D721Med (cell line): ENCODE measurements at regions not wholly inside any gene's neighbourhood (a gene's known extent, or its start where the extent isn't known, plus 50 kb on each side); places are given as distances from the start of the nearest gene placed in this dataset.
"Not testable (repeated sequence)": the region's sequence is repeated elsewhere in the genome, so short reads cannot be mapped to it uniquely, and the experiment has no call there.

Experiments used
- DNase-seq: peaks from one replicate; pipeline ENCODE4 v3.0.0; 2011; ENCODE audit warnings: low spot score; ENCODE audit not compliant: insufficient read length
- FAIRE-seq: peaks from 2 replicates; lab custom pipeline; 2011; peaks lifted over from hg19 to GRCh38; lab: Jason Lieb, UNC
- TF ChIP-seq, protein P1 (sequence below): IDR thresholded peaks from 2 replicates; pipeline ENCODE4 v1.5.1; 2012; ENCODE audit warnings: mild to moderate bottlenecking, control low read depth; ENCODE audit not compliant: insufficient read depth; ENCODE audit errors: missing control alignments

GRCh38 chr15:79161837-79162508, 71.4 kb upstream of the RASGRF1 start:
- no peak for FAIRE-seq
- TF ChIP-seq, protein P1, sequence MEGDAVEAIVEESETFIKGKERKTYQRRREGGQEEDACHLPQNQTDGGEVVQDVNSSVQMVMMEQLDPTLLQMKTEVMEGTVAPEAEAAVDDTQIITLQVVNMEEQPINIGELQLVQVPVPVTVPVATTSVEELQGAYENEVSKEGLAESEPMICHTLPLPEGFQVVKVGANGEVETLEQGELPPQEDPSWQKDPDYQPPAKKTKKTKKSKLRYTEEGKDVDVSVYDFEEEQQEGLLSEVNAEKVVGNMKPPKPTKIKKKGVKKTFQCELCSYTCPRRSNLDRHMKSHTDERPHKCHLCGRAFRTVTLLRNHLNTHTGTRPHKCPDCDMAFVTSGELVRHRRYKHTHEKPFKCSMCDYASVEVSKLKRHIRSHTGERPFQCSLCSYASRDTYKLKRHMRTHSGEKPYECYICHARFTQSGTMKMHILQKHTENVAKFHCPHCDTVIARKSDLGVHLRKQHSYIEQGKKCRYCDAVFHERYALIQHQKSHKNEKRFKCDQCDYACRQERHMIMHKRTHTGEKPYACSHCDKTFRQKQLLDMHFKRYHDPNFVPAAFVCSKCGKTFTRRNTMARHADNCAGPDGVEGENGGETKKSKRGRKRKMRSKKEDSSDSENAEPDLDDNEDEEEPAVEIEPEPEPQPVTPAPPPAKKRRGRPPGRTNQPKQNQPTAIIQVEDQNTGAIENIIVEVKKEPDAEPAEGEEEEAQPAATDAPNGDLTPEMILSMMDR = no peak
- no peak for DNase-seq

- no peak for DNase-seq
- no peak for FAIRE-seq
These were observed 69.6 kb upstream of the RASGRF1 start for GRCh38 chr15:79160211-79160610.

DNA sequence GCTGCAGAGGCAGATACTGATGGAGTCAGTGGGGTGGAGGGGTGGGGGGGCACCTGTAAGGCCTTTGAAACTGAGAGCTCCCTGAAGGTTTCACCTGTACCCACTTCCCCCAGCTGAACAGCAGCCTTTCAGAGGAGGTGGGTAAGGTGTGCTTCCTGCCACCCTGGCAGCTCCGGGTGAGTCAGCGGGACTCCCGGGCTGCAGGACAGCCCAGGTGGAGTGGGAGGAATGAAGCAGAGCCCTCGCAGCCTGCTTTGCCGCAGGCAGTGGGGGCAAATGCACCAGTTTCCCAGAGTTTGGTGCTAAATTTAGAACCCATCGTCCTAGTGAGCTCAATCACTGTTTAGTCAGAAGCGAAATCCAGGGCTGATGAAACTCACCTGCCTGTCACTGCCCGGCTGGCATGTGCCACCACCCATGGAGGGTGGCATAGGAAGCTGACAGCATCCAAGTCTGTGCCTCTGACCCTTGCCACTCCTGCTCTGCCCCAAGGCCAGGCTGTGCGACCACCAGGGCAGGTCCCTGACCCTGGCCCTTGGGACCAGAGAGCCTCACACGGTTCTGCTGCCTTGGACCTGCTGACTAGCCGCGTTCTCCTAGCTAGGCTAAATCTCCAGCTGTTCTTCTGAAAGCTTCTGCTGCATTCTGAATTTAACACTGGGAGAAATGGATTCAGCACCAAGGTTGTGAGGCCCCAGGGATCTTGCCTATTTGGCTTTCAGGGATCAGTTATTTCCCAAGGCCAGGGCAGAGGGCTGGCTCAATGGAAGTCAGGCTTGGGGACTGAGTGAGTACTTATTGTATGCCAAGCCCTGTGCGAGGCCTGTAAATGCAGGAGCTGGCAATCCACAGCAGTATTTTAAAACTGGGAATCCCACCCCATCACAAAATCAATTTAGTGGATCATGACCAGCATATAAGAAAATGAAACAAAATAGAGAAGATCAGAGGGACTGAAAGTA, 67.3 kb upstream of the RASGRF1 start:
- FAIRE-seq = no peak
- TF ChIP-seq, protein P1 = no peak
- no peak for DNase-seq

More at GRCh38 chr15:79160211-79160610, 69.6 kb upstream of the RASGRF1 start:
- TF ChIP-seq, protein P1 = no peak

GRCh38 chr15:79156704-79157375, 66.3 kb upstream of the RASGRF1 start:
- FAIRE-seq (no peak), DNase-seq (no peak)
- TF ChIP-seq, protein P1 = no peak

DNA sequence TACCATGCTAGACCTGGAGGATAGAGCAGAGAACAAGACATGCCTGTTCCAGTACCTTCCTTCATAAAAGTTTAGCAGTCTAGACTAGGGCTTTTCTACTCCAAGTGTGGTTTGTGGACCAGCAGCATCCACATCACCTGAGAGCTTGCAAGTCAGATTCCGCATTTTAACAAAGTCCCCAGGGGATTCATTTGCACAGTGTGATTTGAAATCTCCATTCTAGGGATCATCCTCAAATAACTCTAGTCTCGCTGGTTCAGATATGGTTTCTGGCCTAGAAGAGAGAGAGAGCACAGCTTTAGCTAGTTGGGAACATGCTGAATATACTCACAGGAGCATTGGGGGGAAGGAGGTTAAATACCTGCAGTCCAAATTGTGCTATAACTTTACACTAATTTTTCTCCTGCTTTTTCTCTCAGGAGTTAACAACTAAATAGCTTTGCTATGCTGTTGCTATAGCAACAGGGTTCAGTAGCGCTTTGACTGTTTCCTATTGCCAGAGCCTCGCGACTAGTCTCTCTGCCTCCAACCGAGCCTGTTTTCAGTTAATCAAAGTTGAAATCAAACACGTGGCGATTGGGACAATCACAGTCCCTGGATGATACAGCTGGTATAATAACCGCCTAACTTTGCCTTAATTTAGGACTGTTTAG, 64.0 kb upstream of the RASGRF1 start:
- no peak for FAIRE-seq
- TF ChIP-seq, protein P1 = no peak
- DNase-seq = no peak

GRCh38 chr15:79144290-79144689, 53.7 kb upstream of the RASGRF1 start:
- not testable (repeated sequence) for FAIRE-seq

More at GRCh38 chr15:79144290-79144689, 53.7 kb upstream of the RASGRF1 start:
- not testable (repeated sequence) for DNase-seq
